ENCODE measurements at regions not wholly inside any gene's neighbourhood (a gene's known extent, or its start where the extent isn't known, plus 50 kb on each side); places are given as distances from the start of the nearest gene placed in this dataset.

DNA sequence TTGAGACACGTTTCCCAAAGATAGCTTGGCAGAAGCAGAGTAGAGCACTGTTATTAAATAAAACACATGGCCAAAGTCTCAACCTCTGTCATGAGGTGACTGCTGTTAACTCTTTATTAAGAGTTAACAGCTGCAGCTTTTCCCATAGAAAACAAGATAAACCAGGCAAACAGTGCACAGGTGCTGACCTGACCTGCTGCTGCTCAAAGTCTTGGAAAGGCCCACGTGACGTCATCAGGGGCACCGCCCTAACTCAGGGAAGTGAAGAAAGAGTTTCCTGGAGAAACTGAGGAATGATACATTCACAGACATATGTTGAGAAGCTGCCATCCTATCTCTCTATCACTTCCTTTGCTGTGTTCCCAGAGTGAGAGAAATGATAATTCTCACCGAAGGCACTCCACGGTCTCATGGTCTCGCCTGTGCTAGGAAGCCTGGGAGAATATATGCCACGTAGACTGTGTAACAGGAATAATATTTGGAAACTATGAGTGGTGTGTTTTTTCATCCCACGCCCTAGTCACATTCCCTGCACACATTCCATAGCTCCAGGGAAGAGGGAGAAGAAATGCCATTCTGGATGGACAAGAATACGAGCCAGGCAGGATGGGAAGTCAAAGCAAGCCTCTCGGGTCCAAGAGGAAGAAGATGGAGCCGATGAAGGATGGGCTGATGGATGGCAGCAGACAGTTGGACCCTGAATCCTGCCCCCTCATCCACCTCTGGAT lies 146.2 kb upstream of the NFE2L3 start:
- Histone ChIP-seq H3K36me3 (ENCODE audit: insufficient read depth, insufficient read length, low read length) (no peaks in the 10 kb centered on the region), H3K4me3 (ENCODE audit: insufficient read length, low read depth) (no peak overlapping the region), H3K27me3 (ENCODE audit: insufficient read depth, insufficient read length) (no peaks in the 10 kb centered on the region), H3K9ac (ENCODE audit: insufficient read length, low read depth) (no peak overlapping the region), H3K4me1 (ENCODE audit: insufficient read depth, insufficient read length) (peaks cover 2% of the 10 kb centered on the region), H3K9me3 (ENCODE audit: insufficient read depth, low read length) (peaks cover 8% of the 10 kb centered on the region; the same call in 1 of the 2 replicates)
- DNase-seq (ENCODE audit: low read depth, low spot score), result no peak
- TF ChIP-seq YY1 (IDR thresholded peaks at IDR 0.05; ENCODE audit: insufficient read depth, insufficient read length), result no peak
- no peak for TF ChIP-seq SUZ12 (IDR thresholded peaks at IDR 0.05; ENCODE audit: extremely low read depth, insufficient read depth, insufficient read length)
- TF ChIP-seq ZNF274 (IDR thresholded peaks at IDR 0.05; ENCODE audit: low read depth, low read length), result no peak

DNA sequence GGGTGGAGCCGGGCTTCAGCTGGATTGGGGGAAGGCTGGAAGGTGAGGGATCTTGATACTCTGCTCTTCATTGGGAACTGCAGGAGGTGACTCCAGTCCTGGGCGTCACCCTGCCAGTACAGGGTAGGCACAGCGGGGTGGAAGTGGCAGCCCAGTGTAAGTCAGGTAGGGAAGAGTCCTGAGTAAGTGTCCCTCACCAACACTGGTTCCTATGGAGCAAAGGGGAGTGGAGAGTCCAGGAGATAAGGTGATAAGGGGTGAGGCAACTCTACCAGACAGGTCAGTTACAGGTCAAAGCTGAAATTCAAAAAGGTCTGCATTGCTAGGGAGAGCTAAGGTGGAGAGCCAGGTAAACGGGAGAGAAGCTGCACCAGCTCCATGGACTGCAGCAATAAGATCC lies 145.6 kb upstream of the NFE2L3 start:
- no peak overlapping the region for H3K9ac ChIP-seq (ENCODE audit: insufficient read length, low read depth)
- no peaks in the 10 kb centered on the region for H3K36me3 ChIP-seq (ENCODE audit: insufficient read depth, insufficient read length, low read length)
- H3K27me3 ChIP-seq (ENCODE audit: insufficient read depth, insufficient read length), result no peaks in the 10 kb centered on the region
- H3K4me1 ChIP-seq (ENCODE audit: insufficient read depth, insufficient read length), result peaks cover 2% of the 10 kb centered on the region
- peaks cover 14% of the 10 kb centered on the region; the same call in 1 of the 2 replicates for H3K9me3 ChIP-seq (ENCODE audit: insufficient read depth, low read length)
- no peak for DNase-seq (ENCODE audit: low read depth, low spot score)
- no peak overlapping the region for H3K4me3 ChIP-seq (ENCODE audit: insufficient read length, low read depth)
- TF ChIP-seq SUZ12 (IDR thresholded peaks at IDR 0.05; ENCODE audit: extremely low read depth, insufficient read depth, insufficient read length), result no peak
- no peak for TF ChIP-seq ZNF274 (IDR thresholded peaks at IDR 0.05; ENCODE audit: low read depth, low read length)
- TF ChIP-seq YY1 (IDR thresholded peaks at IDR 0.05; ENCODE audit: insufficient read depth, insufficient read length), result no peak

DNA sequence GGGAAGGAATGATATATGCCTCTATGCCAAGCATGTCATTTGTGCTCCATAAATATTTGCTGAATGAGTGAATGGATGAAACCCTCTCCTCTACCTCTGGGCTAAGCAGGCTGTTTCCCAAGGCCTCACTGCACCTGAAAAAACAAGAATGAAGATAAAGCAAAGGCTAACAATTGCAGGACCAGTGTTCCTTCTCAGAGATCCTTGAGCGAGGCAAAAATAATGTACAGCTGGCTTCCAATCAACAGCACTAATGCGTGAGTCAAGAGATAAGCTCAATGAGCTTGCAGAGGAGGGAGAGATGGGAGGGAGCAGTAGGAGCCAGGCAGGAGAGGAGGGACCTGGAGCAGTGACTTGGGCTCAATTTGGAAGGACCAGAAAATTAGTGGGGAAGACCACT lies 144.5 kb upstream of the NFE2L3 start:
- peaks cover 2% of the 10 kb centered on the region for H3K4me1 ChIP-seq (ENCODE audit: insufficient read depth, insufficient read length)
- no peaks in the 10 kb centered on the region for H3K27me3 ChIP-seq (ENCODE audit: insufficient read depth, insufficient read length)
- TF ChIP-seq SUZ12 (IDR thresholded peaks at IDR 0.05; ENCODE audit: extremely low read depth, insufficient read depth, insufficient read length) (no peak), YY1 (IDR thresholded peaks at IDR 0.05; ENCODE audit: insufficient read depth, insufficient read length) (no peak)
- DNase-seq (ENCODE audit: low read depth, low spot score), result no peak
- H3K9ac ChIP-seq (ENCODE audit: insufficient read length, low read depth), result no peak overlapping the region
- peaks cover 15% of the 10 kb centered on the region; the same call in 1 of the 2 replicates for H3K9me3 ChIP-seq (ENCODE audit: insufficient read depth, low read length)
- no peaks in the 10 kb centered on the region for H3K36me3 ChIP-seq (ENCODE audit: insufficient read depth, insufficient read length, low read length)
- no peak overlapping the region for H3K4me3 ChIP-seq (ENCODE audit: insufficient read length, low read depth)

DNA sequence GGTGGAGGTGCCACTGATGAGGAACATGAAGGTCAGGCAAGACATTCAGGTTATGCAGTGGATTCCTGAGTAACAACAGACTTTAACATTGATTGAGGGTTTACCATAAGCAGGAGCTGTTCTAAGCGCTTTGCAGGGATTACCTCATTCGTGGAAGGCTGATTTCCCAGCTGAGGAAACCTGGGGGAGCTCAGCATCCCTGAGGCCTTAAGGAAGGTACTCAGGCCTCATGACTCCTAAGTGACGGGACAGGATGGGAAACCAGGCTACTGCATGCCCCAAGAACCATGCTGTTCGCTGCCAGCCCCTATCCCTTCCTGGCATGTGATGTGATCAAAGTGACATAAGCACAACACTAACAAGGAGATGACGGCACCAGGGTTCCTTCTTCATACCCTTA lies 143.6 kb upstream of the NFE2L3 start:
- Histone ChIP-seq H3K36me3 (ENCODE audit: insufficient read depth, insufficient read length, low read length) (no peaks in the 10 kb centered on the region), H3K4me1 (ENCODE audit: insufficient read depth, insufficient read length) (peaks cover 2% of the 10 kb centered on the region), H3K9ac (ENCODE audit: insufficient read length, low read depth) (no peak overlapping the region), H3K4me3 (ENCODE audit: insufficient read length, low read depth) (no peak overlapping the region), H3K27me3 (ENCODE audit: insufficient read depth, insufficient read length) (no peaks in the 10 kb centered on the region), H3K9me3 (ENCODE audit: insufficient read depth, low read length) (peaks cover 15% of the 10 kb centered on the region; the same call in 1 of the 2 replicates)
- TF ChIP-seq SUZ12 (IDR thresholded peaks at IDR 0.05; ENCODE audit: extremely low read depth, insufficient read depth, insufficient read length) (no peak), YY1 (IDR thresholded peaks at IDR 0.05; ENCODE audit: insufficient read depth, insufficient read length) (no peak), ZNF274 (IDR thresholded peaks at IDR 0.05; ENCODE audit: low read depth, low read length) (no peak)
- DNase-seq (ENCODE audit: low read depth, low spot score), result no peak

- DNase-seq (ENCODE audit: low read depth, low spot score), result no peak
- no peak overlapping the region for H3K4me3 ChIP-seq (ENCODE audit: insufficient read length, low read depth)
- H3K36me3 ChIP-seq (ENCODE audit: insufficient read depth, insufficient read length, low read length), result no peaks in the 10 kb centered on the region
- H3K27me3 ChIP-seq (ENCODE audit: insufficient read depth, insufficient read length), result no peaks in the 10 kb centered on the region
- TF ChIP-seq ZNF274 (IDR thresholded peaks at IDR 0.05; ENCODE audit: low read depth, low read length) (no peak), SUZ12 (IDR thresholded peaks at IDR 0.05; ENCODE audit: extremely low read depth, insufficient read depth, insufficient read length) (no peak)
- peaks cover 19% of the 10 kb centered on the region; the same call in 1 of the 2 replicates for H3K9me3 ChIP-seq (ENCODE audit: insufficient read depth, low read length)
- no peak overlapping the region for H3K9ac ChIP-seq (ENCODE audit: insufficient read length, low read depth)
- H3K4me1 ChIP-seq (ENCODE audit: insufficient read depth, insufficient read length), result peaks cover 2% of the 10 kb centered on the region
Measured at GRCh38 chr7:26011039-26011696, 140.8 kb upstream of the NFE2L3 start.

- H3K9ac ChIP-seq (ENCODE audit: insufficient read length, low read depth), result no peak overlapping the region
- H3K27me3 ChIP-seq (ENCODE audit: insufficient read depth, insufficient read length), result no peaks in the 10 kb centered on the region
- peaks cover 19% of the 10 kb centered on the region; the same call in 1 of the 2 replicates for H3K9me3 ChIP-seq (ENCODE audit: insufficient read depth, low read length)
- no peaks in the 10 kb centered on the region for H3K4me1 ChIP-seq (ENCODE audit: insufficient read depth, insufficient read length)
- H3K36me3 ChIP-seq (ENCODE audit: insufficient read depth, insufficient read length, low read length), result no peaks in the 10 kb centered on the region
- H3K4me3 ChIP-seq (ENCODE audit: insufficient read length, low read depth), result no peak overlapping the region
- DNase-seq (ENCODE audit: low read depth, low spot score), result no peak
- TF ChIP-seq SUZ12 (IDR thresholded peaks at IDR 0.05; ENCODE audit: extremely low read depth, insufficient read depth, insufficient read length), result no peak
- no peak for TF ChIP-seq ZNF274 (IDR thresholded peaks at IDR 0.05; ENCODE audit: low read depth, low read length)
- no peak for TF ChIP-seq YY1 (IDR thresholded peaks at IDR 0.05; ENCODE audit: insufficient read depth, insufficient read length)
Measured at GRCh38 chr7:26013551-26014083, 138.4 kb upstream of the NFE2L3 start.

DNA sequence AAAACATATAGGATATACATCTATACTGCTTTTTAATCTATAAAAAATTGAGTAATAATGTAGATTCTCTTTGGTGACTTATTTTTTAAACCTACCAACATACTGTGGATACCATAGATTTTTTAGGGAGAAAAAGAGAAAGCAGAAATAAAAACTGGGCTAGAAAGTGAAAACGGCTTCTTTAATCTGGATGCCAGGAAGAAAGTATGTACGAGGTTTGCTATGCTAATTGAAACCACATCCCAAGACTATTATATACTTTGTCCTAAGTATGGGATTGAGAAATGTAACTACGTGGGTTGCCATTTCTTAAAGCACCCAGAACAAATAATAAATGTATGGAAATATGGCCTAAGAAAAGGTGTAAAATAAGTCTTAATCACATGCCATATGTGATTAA lies 129.0 kb upstream of the NFE2L3 start:
- no peak overlapping the region for H3K4me3 ChIP-seq (ENCODE audit: insufficient read length, low read depth)
- H3K4me1 ChIP-seq (ENCODE audit: insufficient read depth, insufficient read length), result no peaks in the 10 kb centered on the region
- no peak overlapping the region for H3K9ac ChIP-seq (ENCODE audit: insufficient read length, low read depth)
- TF ChIP-seq YY1 (IDR thresholded peaks at IDR 0.05; ENCODE audit: insufficient read depth, insufficient read length), result no peak
- no peak for TF ChIP-seq SUZ12 (IDR thresholded peaks at IDR 0.05; ENCODE audit: extremely low read depth, insufficient read depth, insufficient read length)
- TF ChIP-seq ZNF274 (IDR thresholded peaks at IDR 0.05; ENCODE audit: low read depth, low read length), result no peak
- no peak for DNase-seq (ENCODE audit: low read depth, low spot score)
- H3K36me3 ChIP-seq (ENCODE audit: insufficient read depth, insufficient read length, low read length), result no peaks in the 10 kb centered on the region
- H3K9me3 ChIP-seq (ENCODE audit: insufficient read depth, low read length), result no peaks in the 10 kb centered on the region; the same call in 1 of the 2 replicates
- no peaks in the 10 kb centered on the region for H3K27me3 ChIP-seq (ENCODE audit: insufficient read depth, insufficient read length)

All from NT2/D1 (cell line).